ENCODE measurements at regions not wholly inside any gene's neighbourhood (a gene's known extent, or its start where the extent isn't known, plus 50 kb on each side); places are given as distances from the start of the nearest gene placed in this dataset.
"Not testable (repeated sequence)": the region's sequence is repeated elsewhere in the genome, so short reads cannot be mapped to it uniquely, and the experiment has no call there.

DNA sequence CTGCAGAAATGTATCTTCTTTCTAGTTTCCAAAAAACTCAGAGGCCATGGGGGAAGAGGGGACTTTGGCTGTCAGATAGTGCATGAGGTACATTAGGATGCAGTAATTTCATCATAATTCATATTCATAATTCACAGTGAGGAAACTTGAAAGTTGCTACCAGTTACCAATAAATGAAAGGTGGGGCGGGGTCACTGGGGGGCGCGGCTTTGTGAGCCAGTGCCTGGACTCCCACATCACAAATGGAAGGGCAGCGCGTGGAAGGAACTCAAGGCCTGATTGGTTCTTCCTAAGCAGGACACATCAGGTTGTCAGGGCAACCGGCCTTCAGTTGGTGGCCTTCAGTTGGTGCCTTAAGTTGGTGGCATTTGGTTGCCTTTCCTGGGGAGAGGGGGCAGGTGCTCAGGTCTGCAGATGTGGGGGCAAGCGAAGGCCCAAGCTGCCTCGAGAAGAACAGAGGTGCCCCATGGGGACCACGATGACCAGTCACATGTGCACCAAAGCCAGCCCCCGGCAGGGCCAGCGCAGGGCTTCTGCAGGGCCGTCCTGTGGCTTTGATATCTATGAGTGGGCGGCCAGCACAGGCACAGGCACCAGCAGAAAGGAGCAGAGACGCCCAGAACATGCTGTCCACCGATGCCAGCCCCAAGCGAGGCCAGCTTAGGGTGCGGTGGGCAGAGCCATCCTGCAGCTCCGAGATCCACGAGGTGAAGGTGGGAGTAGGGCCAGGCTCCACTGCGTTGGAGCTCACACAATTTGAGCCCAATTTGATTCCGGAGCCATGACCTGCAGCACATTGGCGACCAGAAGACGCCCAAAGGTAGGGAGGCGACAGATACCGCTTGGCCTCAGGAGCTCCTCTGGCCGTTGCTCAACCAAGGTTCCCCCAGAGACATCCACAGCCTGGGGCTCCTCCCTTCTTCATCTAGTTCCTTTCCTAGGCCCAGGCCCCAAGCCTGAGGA, 3248.2 kb upstream of the OR11H1 start:
- H3K4me1 ChIP-seq; H3K9me3 ChIP-seq; H3K4me3 ChIP-seq; H3K36me3 ChIP-seq; intact Hi-C loops (cut with DNase I); H3K27me3 ChIP-seq; H3K27ac ChIP-seq (replicated peaks in 1 of 4): not testable (repeated sequence)
- DNase-seq (ENCODE audit: extremely low spot score): peak; percentile 60
- 71% methylated on average over 17 of the region's 26 CpGs for whole genome bisulfite sequencing

- DNase-seq (ENCODE audit: extremely low spot score); H3K4me1 ChIP-seq; H3K27ac ChIP-seq (replicated peaks in 1 of 4); H3K4me3 ChIP-seq; H3K36me3 ChIP-seq; intact Hi-C loops (cut with DNase I); H3K27me3 ChIP-seq; H3K9me3 ChIP-seq: not testable (repeated sequence)
- WGBS: 0% methylated on average over 2 of the region's 2 CpGs
Observed at GRCh38 chr22:12284690-12285089, 3243.3 kb upstream of the OR11H1 start.

- DNase-seq (ENCODE audit: extremely low spot score); H3K9me3 ChIP-seq; H3K27me3 ChIP-seq; H3K4me3 ChIP-seq; H3K27ac ChIP-seq (replicated peaks in 1 of 4); intact Hi-C loops (cut with DNase I); H3K36me3 ChIP-seq; H3K4me1 ChIP-seq: not testable (repeated sequence)
- whole genome bisulfite sequencing: no CpG with 5 or more reads among the region's 13 CpGs
Observed at GRCh38 chr22:12297351-12297750, 3230.6 kb upstream of the OR11H1 start.

Measured in esophagus muscularis mucosa (tissue), 4 donors.